GM12878 (cell line): ENCODE measurements at regions not wholly inside any gene's neighbourhood (a gene's known extent, or its start where the extent isn't known, plus 50 kb on each side); places are given as distances from the start of the nearest gene placed in this dataset.

Experiments used
- ATAC-seq: fragments of 200-7000 bp; cut with Tn5 transposase; 3 replicates; pipeline ENCODE4 v1.9.1; 2020; ENCODE audit warnings: mild to moderate bottlenecking, moderate library complexity
- BruUV-seq: library from RNA; stranded (reverse); fragments of 400-500 nt; replicated peaks from 2 replicates; lab custom pipeline; 2021; lab: Mats Ljungman, UMichigan
- CTCF ChIA-PET: fragments of 300-600 bp; sonication (Branson Sonifier 250); formaldehyde crosslinking; extraction: SDS; loops from one replicate; lab custom pipeline; 2021; ENCODE audit warnings: inconsistent platforms; lab: Yijun Ruan, JAX
- POLR2A ChIA-PET: fragments of 350-600 bp; formaldehyde crosslinking; extraction: SDS; loops from one replicate; lab custom pipeline; 2021; ENCODE audit warnings: inconsistent platforms; lab: Charles Lee
- RAD21 ChIA-PET: fragments of 300-600 bp; sonication (Branson Sonifier 250); formaldehyde crosslinking; loops from one replicate; lab custom pipeline; 2023; ENCODE audit warnings: antibody characterized with exemption; ENCODE audit not compliant: unreplicated experiment; lab: Charles Lee
- SMC1A ChIA-PET: fragments of 300-600 bp; sonication (Branson Sonifier 250); formaldehyde crosslinking; loops from one replicate; lab custom pipeline; 2023; ENCODE audit not compliant: unreplicated experiment, uncharacterized antibody; lab: Charles Lee
- DNase-seq: peaks from one replicate; pipeline ENCODE4 v3.0.0-alpha.2; 2011; ENCODE audit warnings: low read depth, low spot score
- FAIRE-seq: peaks from 3 replicates; lab custom pipeline; 2011; peaks lifted over from hg19 to GRCh38; lab: Jason Lieb, UNC
- H2AFZ ChIP-seq: 2 replicates; pipeline ENCODE4 v1.6.0; 2011; ENCODE audit warnings: low read depth, low read length, control low read depth; ENCODE audit not compliant: control insufficient read depth
- H3K27ac ChIP-seq: 2 replicates; pipeline ENCODE4 v1.5.1; 2011; ENCODE audit warnings: control low read depth; ENCODE audit not compliant: control insufficient read depth, insufficient read depth
- H3K27me3 ChIP-seq, 2 experiments: replicated peaks in 1 of 2; 2 replicates each; pipeline versions ENCODE4 v1.6.0 to v1.6.1; 2011; ENCODE audit warnings: low read length in 1 of 2; ENCODE audit not compliant: control insufficient read depth in 2 of 2, insufficient read depth in 2 of 2
- H3K36me3 ChIP-seq, 2 experiments: 2 replicates each; pipeline ENCODE4 v1.5.1; 2011; ENCODE audit warnings: low read length in 1 of 2; ENCODE audit not compliant: control insufficient read depth in 2 of 2, insufficient read depth in 2 of 2
- H3K4me1 ChIP-seq: 2 replicates; pipeline ENCODE4 v1.6.1; 2011; ENCODE audit warnings: mild to moderate bottlenecking, low read length, moderate library complexity, mixed read lengths; ENCODE audit not compliant: control insufficient read depth, insufficient read depth
- H3K4me2 ChIP-seq: 2 replicates; pipeline ENCODE4 v1.6.0; 2011; ENCODE audit warnings: control low read depth; ENCODE audit not compliant: control insufficient read depth, insufficient read depth
- H3K4me3 ChIP-seq: fragments of 200-600 bp; sonication (generic); 2 replicates; pipeline ENCODE4 v1.5.1; 2016
- H3K79me2 ChIP-seq: 2 replicates; pipeline ENCODE4 v1.6.0; 2011; ENCODE audit warnings: low read length; ENCODE audit not compliant: control insufficient read depth, insufficient read depth
- H3K9ac ChIP-seq: 2 replicates; pipeline ENCODE4 v1.8.0; 2011; ENCODE audit warnings: low read length, control low read depth, mixed read lengths; ENCODE audit not compliant: control insufficient read depth, insufficient read depth
- H3K9me3 ChIP-seq: replicated peaks from 3 replicates; pipeline ENCODE4 v1.5.1; 2011; ENCODE audit warnings: mild to moderate bottlenecking, low read length; ENCODE audit not compliant: control insufficient read depth, insufficient read depth
- H4K20me1 ChIP-seq: 2 replicates; pipeline ENCODE4 v1.6.0; 2011; ENCODE audit not compliant: control insufficient read depth, insufficient read depth
- ATF7 ChIP-seq: fragments of 450-650 bp; IDR thresholded peaks from 2 replicates; pipeline ENCODE4 v1.6.1; 2016; ENCODE audit warnings: low read depth, mild to moderate bottlenecking
- CHD4 ChIP-seq: fragments of 200-600 bp; sonication (generic); IDR thresholded peaks from 2 replicates; pipeline ENCODE4 v1.6.1; 2016; ENCODE audit warnings: mild to moderate bottlenecking
- ETV6 ChIP-seq, 2 experiments: fragments of 450-650 bp in 1 of 2; IDR thresholded peaks in 1 of 2; conservative IDR thresholded peaks in 1 of 2; 2 replicates each; pipeline ENCODE4 v1.6.1; 2014; ENCODE audit warnings: antibody characterized with exemption in 1 of 2, borderline replicate concordance in 1 of 2, low read depth in 1 of 2, mild to moderate bottlenecking in 1 of 2, moderate library complexity in 1 of 2
- MAX ChIP-seq: IDR thresholded peaks from 2 replicates; pipeline ENCODE4 v1.6.1; 2012; ENCODE audit warnings: low read depth, low read length, improper control_type of control experiment
- MLLT1 ChIP-seq: fragments of 450-650 bp; IDR thresholded peaks from 2 replicates; pipeline ENCODE4 v1.6.1; 2016; ENCODE audit warnings: mild to moderate bottlenecking
- MTA3 ChIP-seq: IDR thresholded peaks from 2 replicates; pipeline ENCODE4 v1.6.1; 2012; ENCODE audit warnings: low read length, inconsistent platforms, borderline replicate concordance
- MXI1 ChIP-seq: fragments of 150-350 bp; IDR thresholded peaks from 2 replicates; pipeline ENCODE4 v1.6.1; 2011; ENCODE audit warnings: low read depth, mild to moderate bottlenecking, inconsistent platforms, low read length, improper control_type of control experiment
- MYC ChIP-seq: IDR thresholded peaks from 2 replicates; pipeline ENCODE4 v1.6.1; 2011; ENCODE audit warnings: mild to moderate bottlenecking, low read length, moderate library complexity, inconsistent platforms; ENCODE audit not compliant: insufficient read depth, insufficient replicate concordance, insufficient read length, severe bottlenecking
- NFIC ChIP-seq: IDR thresholded peaks from 2 replicates; pipeline ENCODE4 v1.6.1; 2012; ENCODE audit warnings: low read depth, mild to moderate bottlenecking, inconsistent platforms, low read length, moderate library complexity
- PAX5 ChIP-seq: IDR thresholded peaks from 2 replicates; pipeline ENCODE4 v1.6.1; 2011; ENCODE audit warnings: low read depth, low read length, borderline replicate concordance
- PAX8 ChIP-seq: fragments of 450-650 bp; IDR thresholded peaks from 2 replicates; pipeline ENCODE4 v1.6.1; 2017; ENCODE audit warnings: mild to moderate bottlenecking, moderate library complexity
- SIN3A ChIP-seq: IDR thresholded peaks from 2 replicates; pipeline ENCODE4 v1.6.1; 2012; ENCODE audit warnings: low read depth, low read length, improper control_type of control experiment
- SKIL ChIP-seq: fragments of 450-650 bp; IDR thresholded peaks from 2 replicates; pipeline ENCODE4 v1.6.1; 2017; ENCODE audit warnings: mild to moderate bottlenecking, low read depth, inconsistent platforms; ENCODE audit not compliant: poor library complexity, severe bottlenecking
- TAF1 ChIP-seq: IDR thresholded peaks from 2 replicates; pipeline ENCODE4 v1.6.1; 2011; ENCODE audit warnings: mild to moderate bottlenecking, low read depth, low read length, borderline replicate concordance
- TBL1XR1 ChIP-seq: IDR thresholded peaks from 2 replicates; pipeline ENCODE4 v1.6.1; 2012; ENCODE audit warnings: low read depth, low read length, improper control_type of control experiment
- ZNF207 ChIP-seq: fragments of 450-650 bp; IDR thresholded peaks from 2 replicates; pipeline ENCODE4 v1.6.1; 2014; ENCODE audit warnings: antibody characterized with exemption, mild to moderate bottlenecking, borderline replicate concordance
- ZNF24 ChIP-seq: fragments of 450-650 bp; IDR thresholded peaks from 2 replicates; pipeline ENCODE4 v1.6.1; 2017; ENCODE audit warnings: antibody characterized with exemption, mild to moderate bottlenecking
- WGBS: methylation state at CpG from one replicate; pipeline ENCODE4 v1.1.6; 2016; ENCODE audit warnings: low lambda C conversion rate; ENCODE audit not compliant: insufficient replicate concordance, insufficient coverage; ENCODE audit errors: missing lambda C conversion rate; 5-methylcytosine and 5-hydroxymethylcytosine counted together
- in situ Hi-C: fragments of 300-500 bp; cut with MboI; formaldehyde crosslinking; loops from 9 replicates; pipeline ENCODE4 v1.14.3; 2018; ENCODE audit warnings: mixed read lengths
- intact Hi-C: fragments of 100-400 bp; cut with micrococcal nuclease; formaldehyde crosslinking; loops from one replicate; pipeline ENCODE4 v1.14.2; 2022; ENCODE audit not compliant: unreplicated experiment
- TF ChIP-seq, protein P1 (sequence below): fragments of 450-650 bp; IDR thresholded peaks from 2 replicates; pipeline ENCODE4 v1.6.1; 2016; ENCODE audit warnings: mild to moderate bottlenecking, moderate library complexity, borderline replicate concordance

DNA sequence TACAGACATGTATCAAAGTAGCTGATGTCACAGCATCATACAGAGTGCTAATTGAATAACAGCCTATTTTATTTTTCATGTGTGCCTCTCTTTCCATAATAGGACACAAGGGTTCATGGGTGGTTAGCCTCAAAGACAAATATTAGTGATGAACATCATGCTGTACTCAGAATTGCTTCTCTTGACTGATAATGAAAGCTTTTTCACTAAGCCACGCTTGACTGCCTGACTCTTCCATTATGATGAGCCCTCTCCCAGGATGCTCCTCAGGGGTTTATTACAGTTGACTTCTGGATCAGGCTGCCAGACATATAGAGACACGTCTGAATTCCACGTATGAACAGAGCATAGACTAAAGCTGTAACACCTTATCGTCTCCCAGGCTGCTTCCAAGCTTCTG is 2757.5 kb downstream of the PCDH7 start:
- Histone ChIP-seq H3K4me3 (no peak overlapping the region), H3K27me3 (no peaks in the 10 kb centered on the region), H3K36me3 (no peaks in the 10 kb centered on the region), H3K79me2 (no peaks in the 10 kb centered on the region), H3K27ac (no peak overlapping the region), H4K20me1 (no peaks in the 10 kb centered on the region), H3K4me2 (no peak overlapping the region), H3K9ac (no peak overlapping the region), H3K4me1 (no peaks in the 10 kb centered on the region), H3K9me3 (no peaks in the 10 kb centered on the region), H2AFZ (no peak overlapping the region)
- ChIA-PET SMC1A (interaction anchor here (0.6 to 1.2 kb wide), 2 partner anchors 108 to 1228 kb away, joined by 3 to 5 read pairs; no protein-coding TSS in a partner anchor), POLR2A (interaction anchor here (1.0 kb wide), 1 partner anchor 100 kb away, joined by 3 read pairs; no protein-coding TSS in a partner anchor), CTCF (interaction anchor here (1.3 to 1.6 kb wide), 2 partner anchors 10 to 13 kb away, joined by 3 to 4 read pairs; no protein-coding TSS in a partner anchor), RAD21 (no interaction called here)
- TF ChIP-seq PAX8 = no peak
- TF ChIP-seq CHD4 = no peak
- TF ChIP-seq, protein P1, sequence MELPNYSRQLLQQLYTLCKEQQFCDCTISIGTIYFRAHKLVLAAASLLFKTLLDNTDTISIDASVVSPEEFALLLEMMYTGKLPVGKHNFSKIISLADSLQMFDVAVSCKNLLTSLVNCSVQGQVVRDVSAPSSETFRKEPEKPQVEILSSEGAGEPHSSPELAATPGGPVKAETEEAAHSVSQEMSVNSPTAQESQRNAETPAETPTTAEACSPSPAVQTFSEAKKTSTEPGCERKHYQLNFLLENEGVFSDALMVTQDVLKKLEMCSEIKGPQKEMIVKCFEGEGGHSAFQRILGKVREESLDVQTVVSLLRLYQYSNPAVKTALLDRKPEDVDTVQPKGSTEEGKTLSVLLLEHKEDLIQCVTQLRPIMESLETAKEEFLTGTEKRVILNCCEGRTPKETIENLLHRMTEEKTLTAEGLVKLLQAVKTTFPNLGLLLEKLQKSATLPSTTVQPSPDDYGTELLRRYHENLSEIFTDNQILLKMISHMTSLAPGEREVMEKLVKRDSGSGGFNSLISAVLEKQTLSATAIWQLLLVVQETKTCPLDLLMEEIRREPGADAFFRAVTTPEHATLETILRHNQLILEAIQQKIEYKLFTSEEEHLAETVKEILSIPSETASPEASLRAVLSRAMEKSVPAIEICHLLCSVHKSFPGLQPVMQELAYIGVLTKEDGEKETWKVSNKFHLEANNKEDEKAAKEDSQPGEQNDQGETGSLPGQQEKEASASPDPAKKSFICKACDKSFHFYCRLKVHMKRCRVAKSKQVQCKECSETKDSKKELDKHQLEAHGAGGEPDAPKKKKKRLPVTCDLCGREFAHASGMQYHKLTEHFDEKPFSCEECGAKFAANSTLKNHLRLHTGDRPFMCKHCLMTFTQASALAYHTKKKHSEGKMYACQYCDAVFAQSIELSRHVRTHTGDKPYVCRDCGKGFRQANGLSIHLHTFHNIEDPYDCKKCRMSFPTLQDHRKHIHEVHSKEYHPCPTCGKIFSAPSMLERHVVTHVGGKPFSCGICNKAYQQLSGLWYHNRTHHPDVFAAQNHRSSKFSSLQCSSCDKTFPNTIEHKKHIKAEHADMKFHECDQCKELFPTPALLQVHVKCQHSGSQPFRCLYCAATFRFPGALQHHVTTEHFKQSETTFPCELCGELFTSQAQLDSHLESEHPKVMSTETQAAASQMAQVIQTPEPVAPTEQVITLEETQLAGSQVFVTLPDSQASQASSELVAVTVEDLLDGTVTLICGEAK = no peak
- TF ChIP-seq MYC = no peak
- TF ChIP-seq MLLT1 = no peak
- no peak for TF ChIP-seq SIN3A
- no peak for TF ChIP-seq NFIC
- TF ChIP-seq PAX5 = no peak
- no peak for TF ChIP-seq SKIL
- no peak for TF ChIP-seq MAX
- no peak for TF ChIP-seq ATF7
- TF ChIP-seq TAF1 = no peak
- TF ChIP-seq ETV6 (conservative IDR thresholded peaks at IDR 0.05 in 1 of 2, IDR thresholded peaks at IDR 0.05 in 1 of 2; ENCODE audit: borderline replicate concordance in 1 of 2, low read depth in 1 of 2) = no peak
- TF ChIP-seq ZNF207 = no peak
- TF ChIP-seq MTA3 = no peak
- TF ChIP-seq TBL1XR1 = no peak
- no peak for TF ChIP-seq MXI1
- TF ChIP-seq ZNF24 = no peak
- intact Hi-C loops = no loop called here
- in situ Hi-C loops = no loop called here
- DNase-seq = no peak
- FAIRE-seq = no peak
- no TSS peak for BruUV-seq
- peak; percentile 22 for ATAC-seq
- WGBS = 2% methylated on average over 4 of the region's 4 CpGs
